GM19025 (cell line): ENCODE measurements at regions not wholly inside any gene's neighbourhood (a gene's known extent, or its start where the extent isn't known, plus 50 kb on each side); places are given as distances from the start of the nearest gene placed in this dataset.

Source experiments
- ATAC-seq: cut with Tn5 transposase; IDR thresholded peaks from one replicate; pipeline ENCODE4 v1.9.1; 2021; ENCODE audit warnings: mild to moderate bottlenecking, low read depth, moderate library complexity; ENCODE audit not compliant: unreplicated experiment

GRCh38 chr2:122515731-122516290 lies 760.4 kb downstream of the TSN start:
- ATAC-seq, result no peak

GRCh38 chr2:122516775-122517174 lies 761.3 kb downstream of the TSN start:
- no peak for ATAC-seq

- no peak for ATAC-seq
Observed at GRCh38 chr2:122519366-122519765, 763.9 kb downstream of the TSN start.

GRCh38 chr2:122519821-122520611 lies 764.6 kb downstream of the TSN start:
- no peak for ATAC-seq

- ATAC-seq, result no peak
Observed at GRCh38 chr2:122523143-122523542, 767.7 kb downstream of the TSN start.

GRCh38 chr2:122523981-122524380 lies 768.5 kb downstream of the TSN start:
- no peak for ATAC-seq

GRCh38 chr2:122525336-122525735 lies 769.9 kb downstream of the TSN start:
- ATAC-seq, result no peak

GRCh38 chr2:122528061-122528460 lies 772.6 kb downstream of the TSN start:
- no peak for ATAC-seq

GRCh38 chr2:122528958-122529705 lies 773.7 kb downstream of the TSN start:
- ATAC-seq, result no peak

- peak; percentile 50 for ATAC-seq
Observed at GRCh38 chr2:122530814-122531213, 775.4 kb downstream of the TSN start.

- no peak for ATAC-seq
Observed at GRCh38 chr2:122531290-122532071, 776.0 kb downstream of the TSN start.

GRCh38 chr2:122532072-122532344 lies 776.6 kb downstream of the TSN start:
- no peak for ATAC-seq

- no peak for ATAC-seq
Observed at GRCh38 chr2:122532481-122532880, 777.0 kb downstream of the TSN start.

- no peak for ATAC-seq
Observed at GRCh38 chr2:122535960-122536505, 780.6 kb downstream of the TSN start.

- ATAC-seq, result no peak
Observed at GRCh38 chr2:122539311-122539710, 783.9 kb downstream of the TSN start.

- no peak for ATAC-seq
Observed at GRCh38 chr2:122539920-122540319, 784.5 kb downstream of the TSN start.

- no peak for ATAC-seq
Observed at GRCh38 chr2:122542236-122542635, 786.8 kb downstream of the TSN start.

- ATAC-seq, result no peak
Observed at GRCh38 chr2:122542646-122543045, 787.2 kb downstream of the TSN start.

- no peak for ATAC-seq
Observed at GRCh38 chr2:122543815-122544214, 788.4 kb downstream of the TSN start.

GRCh38 chr2:122545821-122546220 lies 790.4 kb downstream of the TSN start:
- no peak for ATAC-seq

GRCh38 chr2:122562775-122563174 lies 807.3 kb downstream of the TSN start:
- no peak for ATAC-seq
